Kidney (tissue), 13 donors: ENCODE measurements at regions not wholly inside any gene's neighbourhood (a gene's known extent, or its start where the extent isn't known, plus 50 kb on each side); places are given as distances from the start of the nearest gene placed in this dataset.

Experiments used
- DNase-seq, 5 donors: peaks; one replicate each; pipeline ENCODE4 v3.0.0-alpha.2; 2013 to 2020
- FAIRE-seq: peaks from 2 replicates; lab custom pipeline; 2012; peaks lifted over from hg19 to GRCh38; lab: Jason Lieb, UNC
- H3K27ac ChIP-seq, 2 donors: one replicate each; pipeline ENCODE4 v1.7.0; 2013; ENCODE audit warnings: low read depth in 2 of 2, low read length in 2 of 2, inconsistent platforms in 1 of 2
- H3K27me3 ChIP-seq: one replicate; pipeline ENCODE4 v1.7.1; 2013; ENCODE audit warnings: low read length, inconsistent platforms; ENCODE audit not compliant: control insufficient read depth, insufficient read depth
- H3K36me3 ChIP-seq, 3 donors: one replicate each; pipeline versions ENCODE4 v1.7.0 to v1.7.1; 2013; ENCODE audit warnings: low read length in 3 of 3, control low read depth in 1 of 3, inconsistent platforms in 1 of 3; ENCODE audit not compliant: insufficient read depth in 3 of 3, control insufficient read depth in 2 of 3
- H3K4me1 ChIP-seq, 3 donors: one replicate each; pipeline versions ENCODE4 v1.7.0 to v1.7.1; 2013; ENCODE audit warnings: low read length in 3 of 3, inconsistent platforms in 1 of 3, low read depth in 1 of 3; ENCODE audit not compliant: control insufficient read depth in 2 of 3, insufficient read depth in 2 of 3
- H3K4me3 ChIP-seq, 3 donors: one replicate each; pipeline versions ENCODE4 v1.7.0 to v1.8.1; 2013; ENCODE audit warnings: low read length in 3 of 3, control low read depth in 1 of 3, inconsistent platforms in 1 of 3
- H3K9ac ChIP-seq, 3 donors: one replicate each; pipeline versions ENCODE4 v1.7.0 to v1.7.1; 2013; ENCODE audit warnings: low read length in 3 of 3, control low read depth in 1 of 3, inconsistent platforms in 1 of 3
- H3K9me3 ChIP-seq, 3 donors: one replicate each; pipeline versions ENCODE4 v1.7.0 to v1.7.1; 2013; ENCODE audit warnings: low read length in 3 of 3, control low read depth in 1 of 3, inconsistent platforms in 1 of 3; ENCODE audit not compliant: control insufficient read depth in 2 of 3, insufficient read depth in 1 of 3
- intact Hi-C: fragments of 100-400 bp; cut with DNase I; formaldehyde crosslinking; loops from one replicate; pipeline ENCODE4 v1.11.1; 2022
- TF ChIP-seq, protein P1 (sequence below): IDR thresholded peaks from 3 replicates; pipeline ENCODE4 v1.5.1; 2012; ENCODE audit warnings: mild to moderate bottlenecking, moderate library complexity, borderline replicate concordance; ENCODE audit not compliant: insufficient read depth; ENCODE audit errors: extremely low read depth
- donor health status: control.
- donor health status: control.
- donor health status: control.
- donor health status: control.
- donor health status: control.
- donor health status: DM: yes; HTN: yes; CAD: no.
- donor health status: Normal renal cell carcinoma (clear cell type).

DNA sequence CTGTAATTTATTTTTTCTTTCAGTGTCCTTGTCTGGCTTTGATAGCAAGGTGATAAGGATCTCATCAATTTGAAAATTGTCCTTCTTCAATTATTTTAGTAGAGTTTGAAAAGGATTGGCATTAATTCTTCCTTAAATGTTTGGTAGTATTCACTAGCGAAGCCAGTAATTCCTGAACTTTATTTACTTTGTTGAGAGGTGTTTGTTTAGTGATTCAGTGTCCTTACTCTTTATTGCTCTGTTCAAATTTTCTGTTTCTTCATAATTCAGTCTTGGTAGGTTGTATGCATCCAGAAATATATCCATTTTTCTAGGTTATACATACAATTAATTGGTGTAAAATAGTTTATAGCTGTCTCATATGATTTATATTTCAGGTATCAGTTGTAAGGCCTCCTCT, 676.7 kb upstream of the POU3F3 start:
- Histone ChIP-seq H3K27ac (no peak overlapping the region), H3K36me3 (no peaks in the 10 kb centered on the region), H3K27me3 (no peaks in the 10 kb centered on the region), H3K4me1 (no peaks in the 10 kb centered on the region), H3K9ac (no peak overlapping the region), H3K4me3 (no peak overlapping the region), H3K9me3 (peaks cover 0 to 2% (median 0%) of the 10 kb centered on the region in 3 donors)
- TF ChIP-seq, protein P1, sequence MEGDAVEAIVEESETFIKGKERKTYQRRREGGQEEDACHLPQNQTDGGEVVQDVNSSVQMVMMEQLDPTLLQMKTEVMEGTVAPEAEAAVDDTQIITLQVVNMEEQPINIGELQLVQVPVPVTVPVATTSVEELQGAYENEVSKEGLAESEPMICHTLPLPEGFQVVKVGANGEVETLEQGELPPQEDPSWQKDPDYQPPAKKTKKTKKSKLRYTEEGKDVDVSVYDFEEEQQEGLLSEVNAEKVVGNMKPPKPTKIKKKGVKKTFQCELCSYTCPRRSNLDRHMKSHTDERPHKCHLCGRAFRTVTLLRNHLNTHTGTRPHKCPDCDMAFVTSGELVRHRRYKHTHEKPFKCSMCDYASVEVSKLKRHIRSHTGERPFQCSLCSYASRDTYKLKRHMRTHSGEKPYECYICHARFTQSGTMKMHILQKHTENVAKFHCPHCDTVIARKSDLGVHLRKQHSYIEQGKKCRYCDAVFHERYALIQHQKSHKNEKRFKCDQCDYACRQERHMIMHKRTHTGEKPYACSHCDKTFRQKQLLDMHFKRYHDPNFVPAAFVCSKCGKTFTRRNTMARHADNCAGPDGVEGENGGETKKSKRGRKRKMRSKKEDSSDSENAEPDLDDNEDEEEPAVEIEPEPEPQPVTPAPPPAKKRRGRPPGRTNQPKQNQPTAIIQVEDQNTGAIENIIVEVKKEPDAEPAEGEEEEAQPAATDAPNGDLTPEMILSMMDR = no peak
- DNase-seq (no peak), FAIRE-seq (no peak)
- intact Hi-C loops = no loop called here

DNA sequence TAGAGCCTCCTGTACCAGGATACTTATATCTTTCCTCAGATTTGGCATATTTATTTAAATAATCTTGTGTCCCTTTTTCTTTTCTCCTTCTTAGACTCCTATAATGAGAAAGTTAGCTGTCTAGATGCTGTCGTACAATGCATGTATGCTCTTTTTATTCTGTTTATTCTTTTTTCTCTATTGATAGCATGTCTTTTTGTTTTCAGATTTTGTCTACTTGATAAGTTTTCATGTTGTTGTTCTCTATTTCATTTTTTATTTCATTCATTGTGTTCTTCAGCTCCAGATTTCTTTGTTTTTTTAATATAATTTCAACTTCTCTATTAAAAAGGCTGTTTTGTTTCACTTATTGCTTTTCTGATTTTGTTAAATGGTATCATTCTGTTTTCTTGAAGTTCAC, 674.3 kb upstream of the POU3F3 start:
- Histone ChIP-seq H3K4me1 (no peaks in the 10 kb centered on the region), H3K9me3 (peaks cover 0 to 2% (median 0%) of the 10 kb centered on the region in 3 donors), H3K4me3 (no peak overlapping the region), H3K36me3 (no peaks in the 10 kb centered on the region), H3K27me3 (no peaks in the 10 kb centered on the region), H3K27ac (no peak overlapping the region), H3K9ac (no peak overlapping the region)
- TF ChIP-seq, protein P1 = no peak
- no peak for FAIRE-seq
- intact Hi-C loops = no loop called here
- no peak for DNase-seq

DNA sequence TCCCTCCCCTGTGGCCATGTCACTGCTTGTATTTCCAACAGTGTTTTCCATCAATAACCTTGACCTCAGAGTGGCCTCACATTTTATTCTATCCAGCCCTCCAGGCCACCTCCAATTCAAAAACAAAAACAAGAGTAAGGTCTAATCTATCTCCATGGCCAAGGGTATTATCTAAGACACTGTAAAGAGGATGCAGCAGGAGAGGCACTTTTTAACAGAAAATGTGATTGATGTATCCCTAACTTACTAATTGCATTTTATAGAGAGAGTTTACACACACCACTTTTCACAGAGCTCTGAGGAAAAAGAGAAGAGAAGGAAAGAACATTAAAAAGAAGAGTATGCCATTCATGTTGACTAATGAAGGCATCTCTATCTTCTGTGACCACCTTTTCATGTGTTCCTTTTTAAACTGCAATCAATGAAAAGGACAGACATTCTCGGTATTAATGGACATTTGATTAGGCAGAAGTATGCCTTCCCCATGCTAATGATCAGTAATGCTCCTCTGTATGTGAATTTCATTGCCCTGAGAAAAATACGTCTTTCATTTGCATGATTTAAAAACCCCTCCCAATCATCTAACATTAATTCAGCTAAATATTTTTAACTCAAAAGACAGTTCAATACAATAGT, 653.3 kb upstream of the POU3F3 start:
- Histone ChIP-seq H3K27ac (no peak overlapping the region), H3K9me3 (no peaks in the 10 kb centered on the region), H3K9ac (no peak overlapping the region), H3K36me3 (no peaks in the 10 kb centered on the region), H3K4me1 (no peaks in the 10 kb centered on the region), H3K27me3 (no peaks in the 10 kb centered on the region), H3K4me3 (no peak overlapping the region)
- FAIRE-seq (no peak), DNase-seq (no peak)
- TF ChIP-seq, protein P1 = no peak
- intact Hi-C loops = no loop called here

DNA sequence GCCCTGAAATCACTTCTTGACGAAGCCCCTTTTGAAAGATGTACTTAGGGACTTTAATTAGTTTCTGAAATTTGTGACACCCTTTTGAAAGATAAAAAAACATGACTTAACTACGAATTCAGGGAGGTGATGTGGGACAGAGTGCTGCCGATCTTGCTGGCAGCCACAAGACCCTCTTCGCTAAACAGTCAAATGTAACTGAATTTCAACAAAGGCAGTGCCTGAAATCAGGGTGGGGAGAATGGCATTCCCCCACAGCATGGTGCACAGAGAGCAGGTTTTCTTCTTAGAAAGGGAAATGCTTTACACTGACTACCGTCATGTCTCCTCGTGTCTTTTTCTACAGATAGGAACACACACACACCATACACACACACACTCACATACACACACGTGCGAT, 640.2 kb upstream of the POU3F3 start:
- Histone ChIP-seq H3K27ac (no peak overlapping the region), H3K36me3 (no peaks in the 10 kb centered on the region), H3K4me1 (no peaks in the 10 kb centered on the region), H3K9me3 (no peaks in the 10 kb centered on the region), H3K27me3 (no peaks in the 10 kb centered on the region), H3K9ac (no peak overlapping the region), H3K4me3 (no peak overlapping the region)
- intact Hi-C loops = no loop called here
- DNase-seq (no peak), FAIRE-seq (no peak)
- TF ChIP-seq, protein P1 = no peak
